ENCODE measurements at regions not wholly inside any gene's neighbourhood (a gene's known extent, or its start where the extent isn't known, plus 50 kb on each side); places are given as distances from the start of the nearest gene placed in this dataset.

DNA sequence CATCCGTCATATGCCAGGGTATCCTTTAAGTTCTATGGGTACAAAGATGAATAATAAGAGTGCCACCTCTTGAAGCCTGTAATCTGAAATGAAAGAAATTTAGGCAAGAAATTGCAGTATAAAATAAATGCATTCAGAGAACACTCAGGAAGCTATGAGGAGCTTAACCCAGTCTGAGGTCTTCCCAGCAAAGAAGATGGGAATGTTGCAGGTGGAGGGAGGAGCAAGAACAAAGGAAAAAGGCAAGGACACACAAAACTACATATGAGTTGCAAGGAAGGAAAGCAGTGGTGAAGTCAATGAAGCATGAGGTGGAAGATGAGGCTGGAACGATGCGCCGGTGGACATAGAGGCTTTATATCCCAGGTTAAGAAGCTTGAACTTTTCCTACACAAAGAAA, 67.0 kb upstream of the DST start:
- Histone ChIP-seq H3K79me2 (ENCODE audit: control insufficient read depth, insufficient read depth, low read length) (peaks cover 7% of the 10 kb centered on the region), H4K5ac (ENCODE audit: low read length) (no peak overlapping the region), H3K4me2 (ENCODE audit: low read length) (no peak overlapping the region), H2AK5ac (ENCODE audit: low read length) (no peak overlapping the region), H3K79me1 (ENCODE audit: low read length) (no peaks in the 10 kb centered on the region), H2BK15ac (replicated peaks; ENCODE audit: low read depth) (no peak overlapping the region), H3K4ac (ENCODE audit: low read depth, low read length) (no peak overlapping the region), H3K27me3 (ENCODE audit: insufficient read depth, low read length, poor library complexity) (no peaks in the 10 kb centered on the region), H3K18ac (ENCODE audit: low read length) (no peak overlapping the region), H2BK120ac (ENCODE audit: low read depth, low read length) (no peak overlapping the region), H4K8ac (ENCODE audit: low read depth, low read length) (no peak overlapping the region), H3K56ac (ENCODE audit: low read length) (no peak overlapping the region), H3K4me1 (ENCODE audit: control insufficient read depth, low read depth, low read length) (peaks cover 8% of the 10 kb centered on the region), H3K4me3 (ENCODE audit: low read length) (no peak overlapping the region), H3K23ac (ENCODE audit: low read length) (no peak overlapping the region), H3K36me3 (ENCODE audit: control insufficient read depth, insufficient read depth, low read length) (no peaks in the 10 kb centered on the region), H2BK5ac (ENCODE audit: low read length) (no peak overlapping the region), H3K27ac (ENCODE audit: low read depth, low read length) (no peak overlapping the region), H3K9ac (ENCODE audit: low read length) (no peak overlapping the region)
- WGBS (ENCODE audit: extremely low coverage, insufficient coverage, low lambda C conversion rate): no CpG with 5 or more reads among the region's 4 CpGs
- peak; percentile 56 for DNase-seq

GRCh38 chr6:56708810-56709597, 66.3 kb upstream of the DST start:
- no CpG with 5 or more reads among the region's 4 CpGs for WGBS (ENCODE audit: extremely low coverage, insufficient coverage, low lambda C conversion rate)
- Histone ChIP-seq H3K36me3 (ENCODE audit: control insufficient read depth, insufficient read depth, low read length) (no peaks in the 10 kb centered on the region), H3K4me2 (ENCODE audit: low read length) (no peak overlapping the region), H4K8ac (ENCODE audit: low read depth, low read length) (no peak overlapping the region), H4K5ac (ENCODE audit: low read length) (no peak overlapping the region), H3K79me2 (ENCODE audit: control insufficient read depth, insufficient read depth, low read length) (peaks cover 7% of the 10 kb centered on the region), H3K18ac (ENCODE audit: low read length) (no peak overlapping the region), H3K79me1 (ENCODE audit: low read length) (no peaks in the 10 kb centered on the region), H3K27ac (ENCODE audit: low read depth, low read length) (no peak overlapping the region), H3K27me3 (ENCODE audit: insufficient read depth, low read length, poor library complexity) (no peaks in the 10 kb centered on the region), H2AK5ac (ENCODE audit: low read length) (no peak overlapping the region), H3K4me3 (ENCODE audit: low read length) (no peak overlapping the region), H2BK120ac (ENCODE audit: low read depth, low read length) (no peak overlapping the region), H3K9ac (ENCODE audit: low read length) (no peak overlapping the region), H3K4me1 (ENCODE audit: control insufficient read depth, low read depth, low read length) (peaks cover 4% of the 10 kb centered on the region), H3K56ac (ENCODE audit: low read length) (no peak overlapping the region), H3K4ac (ENCODE audit: low read depth, low read length) (no peak overlapping the region), H2BK15ac (replicated peaks; ENCODE audit: low read depth) (peak overlapping the region; percentile 74), H2BK5ac (ENCODE audit: low read length) (no peak overlapping the region), H3K23ac (ENCODE audit: low read length) (no peak overlapping the region)
- peak; percentile 51 for DNase-seq

DNA sequence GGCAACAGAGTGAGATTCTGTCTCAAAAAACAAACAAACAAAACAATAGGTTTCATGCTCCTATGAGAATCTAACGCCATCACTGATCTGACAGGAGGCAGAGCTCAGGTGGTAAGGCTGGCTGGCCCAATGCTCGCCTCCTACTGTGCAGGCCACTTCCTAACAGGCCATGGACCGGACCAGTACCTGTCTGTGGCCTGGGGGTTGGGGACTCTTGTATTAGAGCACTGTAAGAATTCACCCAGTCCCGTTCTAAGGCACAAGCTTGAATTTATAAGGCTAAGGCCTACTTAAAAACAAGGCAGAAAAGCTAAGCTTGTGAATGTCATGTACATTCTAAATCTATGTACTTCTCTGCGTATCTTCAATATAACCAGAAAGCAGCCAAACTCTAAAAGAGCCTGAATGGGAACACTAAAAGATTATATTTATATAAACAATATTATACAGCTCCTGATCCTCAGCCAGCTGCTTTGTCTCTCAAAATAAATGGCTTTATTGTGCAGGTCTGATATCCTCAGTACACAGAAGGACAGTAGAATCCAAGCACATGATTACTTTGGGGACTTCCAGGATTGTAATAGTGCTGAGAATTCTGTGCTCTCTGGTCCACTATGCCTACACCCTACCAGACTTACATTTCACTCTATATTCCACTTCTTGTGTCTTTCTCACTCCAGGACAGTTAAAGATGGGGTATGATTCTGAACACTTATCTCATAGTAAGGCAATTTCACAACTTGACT, 64.5 kb upstream of the DST start:
- no peak overlapping the region for H2BK5ac ChIP-seq (ENCODE audit: low read length)
- no peak overlapping the region for H2AK5ac ChIP-seq (ENCODE audit: low read length)
- H3K9ac ChIP-seq (ENCODE audit: low read length): no peak overlapping the region
- no peak overlapping the region for H3K4ac ChIP-seq (ENCODE audit: low read depth, low read length)
- H3K23ac ChIP-seq (ENCODE audit: low read length): no peak overlapping the region
- no peaks in the 10 kb centered on the region for H3K79me1 ChIP-seq (ENCODE audit: low read length)
- no peaks in the 10 kb centered on the region for H3K4me1 ChIP-seq (ENCODE audit: control insufficient read depth, low read depth, low read length)
- no peak overlapping the region for H2BK120ac ChIP-seq (ENCODE audit: low read depth, low read length)
- H2BK15ac ChIP-seq (replicated peaks; ENCODE audit: low read depth): no peak overlapping the region
- no peaks in the 10 kb centered on the region for H3K36me3 ChIP-seq (ENCODE audit: control insufficient read depth, insufficient read depth, low read length)
- H3K27me3 ChIP-seq (ENCODE audit: insufficient read depth, low read length, poor library complexity): no peaks in the 10 kb centered on the region
- no peak overlapping the region for H3K4me2 ChIP-seq (ENCODE audit: low read length)
- H4K8ac ChIP-seq (ENCODE audit: low read depth, low read length): no peak overlapping the region
- H3K79me2 ChIP-seq (ENCODE audit: control insufficient read depth, insufficient read depth, low read length): peaks cover 7% of the 10 kb centered on the region
- no peak overlapping the region for H3K56ac ChIP-seq (ENCODE audit: low read length)
- no peak overlapping the region for H3K4me3 ChIP-seq (ENCODE audit: low read length)
- no peak overlapping the region for H3K18ac ChIP-seq (ENCODE audit: low read length)
- WGBS (ENCODE audit: extremely low coverage, insufficient coverage, low lambda C conversion rate): no CpG with 5 or more reads among the region's 5 CpGs
- DNase-seq: no peak
- H4K5ac ChIP-seq (ENCODE audit: low read length): no peak overlapping the region
- no peak overlapping the region for H3K27ac ChIP-seq (ENCODE audit: low read depth, low read length)

GRCh38 chr6:56699066-56699654, 56.5 kb upstream of the DST start:
- no peaks in the 10 kb centered on the region for H3K79me2 ChIP-seq (ENCODE audit: control insufficient read depth, insufficient read depth, low read length)
- no peak overlapping the region for H4K5ac ChIP-seq (ENCODE audit: low read length)
- no peak overlapping the region for H2BK120ac ChIP-seq (ENCODE audit: low read depth, low read length)
- no peaks in the 10 kb centered on the region for H3K79me1 ChIP-seq (ENCODE audit: low read length)
- no peak overlapping the region for H2BK5ac ChIP-seq (ENCODE audit: low read length)
- no peak overlapping the region for H3K56ac ChIP-seq (ENCODE audit: low read length)
- H2AK5ac ChIP-seq (ENCODE audit: low read length): no peak overlapping the region
- no peak for DNase-seq
- no peak overlapping the region for H2BK15ac ChIP-seq (replicated peaks; ENCODE audit: low read depth)
- H3K9ac ChIP-seq (ENCODE audit: low read length): no peak overlapping the region
- H3K36me3 ChIP-seq (ENCODE audit: control insufficient read depth, insufficient read depth, low read length): no peaks in the 10 kb centered on the region
- no peak overlapping the region for H3K4me2 ChIP-seq (ENCODE audit: low read length)
- H3K4ac ChIP-seq (ENCODE audit: low read depth, low read length): no peak overlapping the region
- no peak overlapping the region for H3K18ac ChIP-seq (ENCODE audit: low read length)
- no peak overlapping the region for H3K27ac ChIP-seq (ENCODE audit: low read depth, low read length)
- no peaks in the 10 kb centered on the region for H3K4me1 ChIP-seq (ENCODE audit: control insufficient read depth, low read depth, low read length)
- no peaks in the 10 kb centered on the region for H3K27me3 ChIP-seq (ENCODE audit: insufficient read depth, low read length, poor library complexity)
- H4K8ac ChIP-seq (ENCODE audit: low read depth, low read length): no peak overlapping the region
- no peak overlapping the region for H3K23ac ChIP-seq (ENCODE audit: low read length)
- no peak overlapping the region for H3K4me3 ChIP-seq (ENCODE audit: low read length)
- WGBS (ENCODE audit: extremely low coverage, insufficient coverage, low lambda C conversion rate): no CpG with 5 or more reads among the region's 1 CpG

- Histone ChIP-seq H3K36me3 (ENCODE audit: control insufficient read depth, insufficient read depth, low read length) (no peaks in the 10 kb centered on the region), H3K4ac (ENCODE audit: low read depth, low read length) (no peak overlapping the region), H2BK15ac (replicated peaks; ENCODE audit: low read depth) (no peak overlapping the region), H3K4me1 (ENCODE audit: control insufficient read depth, low read depth, low read length) (no peaks in the 10 kb centered on the region), H3K27me3 (ENCODE audit: insufficient read depth, low read length, poor library complexity) (no peaks in the 10 kb centered on the region), H2BK120ac (ENCODE audit: low read depth, low read length) (no peak overlapping the region), H3K79me1 (ENCODE audit: low read length) (peaks cover 1% of the 10 kb centered on the region), H3K27ac (ENCODE audit: low read depth, low read length) (no peak overlapping the region), H3K79me2 (ENCODE audit: control insufficient read depth, insufficient read depth, low read length) (no peaks in the 10 kb centered on the region), H3K56ac (ENCODE audit: low read length) (no peak overlapping the region), H3K9ac (ENCODE audit: low read length) (no peak overlapping the region), H3K23ac (ENCODE audit: low read length) (no peak overlapping the region), H3K18ac (ENCODE audit: low read length) (no peak overlapping the region), H4K8ac (ENCODE audit: low read depth, low read length) (no peak overlapping the region), H3K4me2 (ENCODE audit: low read length) (no peak overlapping the region), H3K4me3 (ENCODE audit: low read length) (no peak overlapping the region), H2BK5ac (ENCODE audit: low read length) (no peak overlapping the region), H2AK5ac (ENCODE audit: low read length) (no peak overlapping the region), H4K5ac (ENCODE audit: low read length) (no peak overlapping the region)
- no peak for DNase-seq
Measured at GRCh38 chr6:56695702-56696101, 53.0 kb upstream of the DST start.

Data from mesendoderm (in vitro differentiated cells).